Activated CD4-positive, alpha-beta T cell treated with anti-CD3 and anti-CD28 coated beads, Interleukin-2, amount 10 ng/mL, durations not matched to agents 7 days and 5 days (primary cell): ENCODE measurements at regions not wholly inside any gene's neighbourhood (a gene's known extent, or its start where the extent isn't known, plus 50 kb on each side); places are given as distances from the start of the nearest gene placed in this dataset.

Experiments used
- CTCF ChIA-PET: fragments of 350-600 bp; sonication (Branson Sonifier 250); formaldehyde crosslinking; loops from one replicate; lab custom pipeline; 2021; ENCODE audit warnings: antibody characterized with exemption; lab: Charles Lee
- POLR2A ChIA-PET: fragments of 350-600 bp; sonication (Branson Sonifier 250); formaldehyde crosslinking; loops from one replicate; lab custom pipeline; 2021; ENCODE audit warnings: antibody characterized with exemption; lab: Charles Lee
- DNase-seq: peaks from one replicate; pipeline ENCODE4 v3.0.0-alpha.2; 2020
- H3K27ac Mint-ChIP-seq: one replicate; pipeline ENCODE4 v1.8.0; 2021; ENCODE audit warnings: mild to moderate bottlenecking, moderate library complexity, mixed read lengths
- H3K27me3 Mint-ChIP-seq: one replicate; pipeline ENCODE4 v1.8.0; 2021; ENCODE audit warnings: mixed read lengths
- H3K36me3 Mint-ChIP-seq: one replicate; pipeline ENCODE4 v1.8.0; 2021; ENCODE audit warnings: low read depth, mixed read lengths
- H3K4me1 Mint-ChIP-seq: one replicate; pipeline ENCODE4 v1.8.0; 2021; ENCODE audit warnings: mixed read lengths
- H3K4me3 Mint-ChIP-seq: one replicate; pipeline ENCODE4 v1.8.0; 2021; ENCODE audit warnings: mild to moderate bottlenecking, moderate library complexity, mixed read lengths
- H3K9me3 Mint-ChIP-seq: one replicate; pipeline ENCODE4 v1.8.0; 2021; ENCODE audit warnings: mixed read lengths

GRCh38 chr9:107675351-107676259 is 186.0 kb upstream of the KLF4 start:
- Mint-ChIP-seq H3K27me3 (no peaks in the 10 kb centered on the region), H3K36me3 (no peaks in the 10 kb centered on the region), H3K4me1 (no peaks in the 10 kb centered on the region), H3K9me3 (no peaks in the 10 kb centered on the region), H3K27ac (no peak overlapping the region), H3K4me3 (no peak overlapping the region)
- no peak for DNase-seq
- ChIA-PET POLR2A (no interaction called here), CTCF (no interaction called here)

- H3K4me3 Mint-ChIP-seq, result no peak overlapping the region
- H3K27ac Mint-ChIP-seq, result no peak overlapping the region
- no peaks in the 10 kb centered on the region for H3K27me3 Mint-ChIP-seq
- CTCF ChIA-PET, result no interaction called here
- no peaks in the 10 kb centered on the region for H3K9me3 Mint-ChIP-seq
- POLR2A ChIA-PET, result no interaction called here
- no peaks in the 10 kb centered on the region for H3K4me1 Mint-ChIP-seq
- DNase-seq, result no peak
- H3K36me3 Mint-ChIP-seq, result no peaks in the 10 kb centered on the region
Measured at GRCh38 chr9:107674721-107675277, 185.2 kb upstream of the KLF4 start.

GRCh38 chr9:107673861-107674720 is 184.5 kb upstream of the KLF4 start:
- Mint-ChIP-seq H3K4me1 (no peaks in the 10 kb centered on the region), H3K4me3 (no peak overlapping the region), H3K9me3 (no peaks in the 10 kb centered on the region), H3K36me3 (no peaks in the 10 kb centered on the region), H3K27ac (no peak overlapping the region), H3K27me3 (no peaks in the 10 kb centered on the region)
- POLR2A ChIA-PET, result no interaction called here
- no peak for DNase-seq
- CTCF ChIA-PET, result no interaction called here

GRCh38 chr9:107671588-107671987 is 182.0 kb upstream of the KLF4 start:
- POLR2A ChIA-PET, result no interaction called here

GRCh38 chr9:107669422-107669821 is 179.9 kb upstream of the KLF4 start:
- DNase-seq, result no peak
- H3K9me3 Mint-ChIP-seq, result no peaks in the 10 kb centered on the region
- no peak overlapping the region for H3K4me3 Mint-ChIP-seq
- CTCF ChIA-PET, result interaction anchor here (0.7 kb wide), 1 partner anchor 1817 kb away, joined by 3 read pairs; no protein-coding TSS in a partner anchor
- POLR2A ChIA-PET, result no interaction called here
- H3K27ac Mint-ChIP-seq, result no peak overlapping the region
- H3K4me1 Mint-ChIP-seq, result no peaks in the 10 kb centered on the region
- no peaks in the 10 kb centered on the region for H3K36me3 Mint-ChIP-seq
- H3K27me3 Mint-ChIP-seq, result no peaks in the 10 kb centered on the region

More at GRCh38 chr9:107671588-107671987, 182.0 kb upstream of the KLF4 start:
- Mint-ChIP-seq H3K9me3 (no peaks in the 10 kb centered on the region), H3K27me3 (no peaks in the 10 kb centered on the region), H3K27ac (no peak overlapping the region), H3K4me1 (no peaks in the 10 kb centered on the region), H3K36me3 (no peaks in the 10 kb centered on the region), H3K4me3 (no peak overlapping the region)
- no peak for DNase-seq
- CTCF ChIA-PET, result no interaction called here

GRCh38 chr9:107667231-107668070 is 177.9 kb upstream of the KLF4 start:
- CTCF ChIA-PET, result no interaction called here
- H3K4me1 Mint-ChIP-seq, result no peaks in the 10 kb centered on the region
- no peaks in the 10 kb centered on the region for H3K27me3 Mint-ChIP-seq
- POLR2A ChIA-PET, result no interaction called here
- no peaks in the 10 kb centered on the region for H3K9me3 Mint-ChIP-seq
- H3K36me3 Mint-ChIP-seq, result no peaks in the 10 kb centered on the region
- no peak overlapping the region for H3K4me3 Mint-ChIP-seq
- no peak for DNase-seq
- no peak overlapping the region for H3K27ac Mint-ChIP-seq

GRCh38 chr9:107665057-107665456 is 175.5 kb upstream of the KLF4 start:
- CTCF ChIA-PET, result no interaction called here

GRCh38 chr9:107660976-107661375 is 171.4 kb upstream of the KLF4 start:
- no peaks in the 10 kb centered on the region for H3K4me1 Mint-ChIP-seq
- DNase-seq, result no peak
- CTCF ChIA-PET, result no interaction called here
- H3K27me3 Mint-ChIP-seq, result no peaks in the 10 kb centered on the region
- H3K9me3 Mint-ChIP-seq, result peaks cover 2% of the 10 kb centered on the region
- no peak overlapping the region for H3K27ac Mint-ChIP-seq
- no peak overlapping the region for H3K4me3 Mint-ChIP-seq
- POLR2A ChIA-PET, result no interaction called here
- H3K36me3 Mint-ChIP-seq, result no peaks in the 10 kb centered on the region

More at GRCh38 chr9:107665057-107665456, 175.5 kb upstream of the KLF4 start:
- Mint-ChIP-seq H3K27ac (no peak overlapping the region), H3K9me3 (no peaks in the 10 kb centered on the region), H3K27me3 (no peaks in the 10 kb centered on the region), H3K36me3 (no peaks in the 10 kb centered on the region), H3K4me1 (no peaks in the 10 kb centered on the region), H3K4me3 (no peak overlapping the region)
- no peak for DNase-seq
- POLR2A ChIA-PET, result no interaction called here

GRCh38 chr9:107653263-107653821 is 163.8 kb upstream of the KLF4 start:
- ChIA-PET POLR2A (no interaction called here), CTCF (no interaction called here)
- H3K9me3 Mint-ChIP-seq, result peaks cover 2% of the 10 kb centered on the region
- no peaks in the 10 kb centered on the region for H3K4me1 Mint-ChIP-seq
- peaks cover 2% of the 10 kb centered on the region for H3K27me3 Mint-ChIP-seq
- no peak overlapping the region for H3K27ac Mint-ChIP-seq
- H3K36me3 Mint-ChIP-seq, result no peaks in the 10 kb centered on the region
- no peak for DNase-seq
- H3K4me3 Mint-ChIP-seq, result no peak overlapping the region

- no peak for DNase-seq
- ChIA-PET CTCF (no interaction called here), POLR2A (no interaction called here)
- no peaks in the 10 kb centered on the region for H3K4me1 Mint-ChIP-seq
- H3K9me3 Mint-ChIP-seq, result no peaks in the 10 kb centered on the region
- H3K4me3 Mint-ChIP-seq, result no peak overlapping the region
- H3K27me3 Mint-ChIP-seq, result peaks cover 2% of the 10 kb centered on the region
- no peaks in the 10 kb centered on the region for H3K36me3 Mint-ChIP-seq
- H3K27ac Mint-ChIP-seq, result no peak overlapping the region
Measured at GRCh38 chr9:107650995-107651394, 161.4 kb upstream of the KLF4 start.

GRCh38 chr9:107650321-107650720 is 160.8 kb upstream of the KLF4 start:
- Mint-ChIP-seq H3K4me3 (no peak overlapping the region), H3K36me3 (no peaks in the 10 kb centered on the region), H3K4me1 (no peaks in the 10 kb centered on the region), H3K27ac (no peak overlapping the region), H3K9me3 (no peaks in the 10 kb centered on the region), H3K27me3 (peaks cover 2% of the 10 kb centered on the region)
- ChIA-PET POLR2A (no interaction called here), CTCF (no interaction called here)
- no peak for DNase-seq

- Mint-ChIP-seq H3K27me3 (peaks cover under 1% of the 10 kb centered on the region), H3K27ac (no peak overlapping the region), H3K4me3 (no peak overlapping the region), H3K36me3 (no peaks in the 10 kb centered on the region), H3K4me1 (no peaks in the 10 kb centered on the region), H3K9me3 (no peaks in the 10 kb centered on the region)
- POLR2A ChIA-PET, result no interaction called here
- DNase-seq, result no peak
- CTCF ChIA-PET, result no interaction called here
Measured at GRCh38 chr9:107648153-107648715, 158.7 kb upstream of the KLF4 start.
